ENCODE measurements at regions not wholly inside any gene's neighbourhood (a gene's known extent, or its start where the extent isn't known, plus 50 kb on each side); places are given as distances from the start of the nearest gene placed in this dataset.

GRCh38 chr3:145719114-145719513 lies 441.9 kb downstream of the PLOD2 start:
- Histone ChIP-seq H3T11ph (ENCODE audit: low read length) (no peak overlapping the region), H2AFZ (ENCODE audit: low read length) (no peak overlapping the region), H4K91ac (ENCODE audit: insufficient read length, low read depth, low read length) (no peak overlapping the region), H3K9me3 (ENCODE audit: control insufficient read depth, low read depth, low read length) (no peaks in the 10 kb centered on the region), H3K9ac (ENCODE audit: extremely low read depth, insufficient read length, low read length) (no peak overlapping the region), H3K18ac (ENCODE audit: insufficient read length, low read depth, low read length) (no peak overlapping the region), H3K23ac (ENCODE audit: insufficient read length, low read depth, low read length) (no peak overlapping the region), H2BK5ac (ENCODE audit: insufficient read length, low read length) (no peak overlapping the region), H4K5ac (ENCODE audit: insufficient read length, low read depth, low read length) (no peak overlapping the region), H4K20me1 (ENCODE audit: control insufficient read depth, insufficient read depth, insufficient read length) (no peaks in the 10 kb centered on the region), H2AK5ac (ENCODE audit: insufficient read length, low read length) (no peak overlapping the region), H3K4me1 (ENCODE audit: insufficient read depth, low read length) (no peaks in the 10 kb centered on the region), H3K56ac (ENCODE audit: insufficient read length, low read depth, low read length) (no peak overlapping the region), H3K79me2 (ENCODE audit: insufficient read depth, low read length) (no peaks in the 10 kb centered on the region), H3K4ac (ENCODE audit: low read depth, low read length) (no peak overlapping the region), H2BK20ac (ENCODE audit: low read depth, low read length, poor library complexity, severe bottlenecking) (no peak overlapping the region), H3K79me1 (ENCODE audit: insufficient read depth, low read depth, low read length, poor library complexity, severe bottlenecking) (no peaks in the 10 kb centered on the region), H4K8ac (replicated peaks; ENCODE audit: insufficient read length, low read depth, low read length) (no peak overlapping the region), H2BK120ac (ENCODE audit: low read depth, low read length, poor library complexity, severe bottlenecking) (no peak overlapping the region), H3K4me2 (ENCODE audit: insufficient read depth, insufficient read length, low read length) (peak overlapping the region; percentile 4), H3K14ac (ENCODE audit: insufficient read depth, low read length) (no peak overlapping the region), H3K27ac (ENCODE audit: insufficient read length, low read depth, low read length) (no peak overlapping the region), H2BK15ac (ENCODE audit: low read depth, low read length) (no peak overlapping the region), H3K23me2 (ENCODE audit: insufficient read length, low read depth, low read length, poor library complexity, severe bottlenecking) (no peaks in the 10 kb centered on the region), H2BK12ac (ENCODE audit: insufficient read length, low read depth, low read length) (no peak overlapping the region), H3K27me3 (ENCODE audit: insufficient read depth, low read length) (no peaks in the 10 kb centered on the region)
- H3K27ac Mint-ChIP-seq, result peak overlapping the region in 1 of 3 experiments; percentile 78; a peak in 2 of 7 replicates
- peaks cover 15 to 19% of the 10 kb centered on the region in 2 experiments for H3K4me1 Mint-ChIP-seq
- WGBS (ENCODE audit: extremely low coverage, insufficient read length, low lambda C conversion rate), result no CpG with 5 or more reads among the region's 1 CpG
- H3K4me3 Mint-ChIP-seq, result no peak overlapping the region
- peaks cover 5% of the 10 kb centered on the region in 3 experiments for H3K36me3 Mint-ChIP-seq (ENCODE audit: insufficient read depth in 1 of 3, low read depth in 3 of 3)
- no peak for TF ChIP-seq CTCF (conservative IDR thresholded peaks at IDR 0.05)
- no peaks in the 10 kb centered on the region for H3K27me3 Mint-ChIP-seq (ENCODE audit: low read depth)
- H3K9me3 Mint-ChIP-seq, result peaks cover 4 to 5% of the 10 kb centered on the region in 2 experiments; a peak in 4 of 5 replicates
- no peak for DNase-seq

Data from H9 (cell line).